ENCODE measurements at regions not wholly inside any gene's neighbourhood (a gene's known extent, or its start where the extent isn't known, plus 50 kb on each side); places are given as distances from the start of the nearest gene placed in this dataset.

DNA sequence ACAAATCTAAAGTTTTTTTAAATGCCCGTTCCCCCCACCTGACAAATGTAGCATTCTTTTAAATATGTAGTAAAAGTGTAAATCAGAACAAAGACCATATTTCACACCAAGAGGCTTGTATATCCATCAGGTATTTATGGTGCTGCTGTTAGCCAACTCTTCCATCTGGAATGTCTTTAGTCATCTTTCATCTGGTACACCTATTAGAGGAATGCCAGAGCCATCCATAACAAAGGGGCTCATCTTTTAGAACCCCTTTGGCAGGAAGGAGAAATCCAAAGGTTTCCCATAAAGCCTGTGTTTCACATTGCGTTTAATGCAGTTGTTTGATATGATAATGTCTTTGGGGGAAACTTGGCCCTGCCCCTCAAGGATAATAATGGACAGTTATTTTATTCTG, 79.3 kb upstream of the C1orf87 start:
- ChIA-PET CTCF (no interaction called here), POLR2A (no interaction called here)
- Histone ChIP-seq H3K27ac (ENCODE audit: low read depth, low read length) (no peak overlapping the region), H3K9me3 (ENCODE audit: control insufficient read depth, insufficient read depth, low read length) (no peaks in the 10 kb centered on the region), H3K4me3 (ENCODE audit: low read depth, low read length) (no peak overlapping the region), H3K27me3 (ENCODE audit: control insufficient read depth, insufficient read depth, low read length) (peaks cover 2% of the 10 kb centered on the region)
- DNase-seq (ENCODE audit: low read depth, low spot score), result no peak
- TF ChIP-seq, protein P1, sequence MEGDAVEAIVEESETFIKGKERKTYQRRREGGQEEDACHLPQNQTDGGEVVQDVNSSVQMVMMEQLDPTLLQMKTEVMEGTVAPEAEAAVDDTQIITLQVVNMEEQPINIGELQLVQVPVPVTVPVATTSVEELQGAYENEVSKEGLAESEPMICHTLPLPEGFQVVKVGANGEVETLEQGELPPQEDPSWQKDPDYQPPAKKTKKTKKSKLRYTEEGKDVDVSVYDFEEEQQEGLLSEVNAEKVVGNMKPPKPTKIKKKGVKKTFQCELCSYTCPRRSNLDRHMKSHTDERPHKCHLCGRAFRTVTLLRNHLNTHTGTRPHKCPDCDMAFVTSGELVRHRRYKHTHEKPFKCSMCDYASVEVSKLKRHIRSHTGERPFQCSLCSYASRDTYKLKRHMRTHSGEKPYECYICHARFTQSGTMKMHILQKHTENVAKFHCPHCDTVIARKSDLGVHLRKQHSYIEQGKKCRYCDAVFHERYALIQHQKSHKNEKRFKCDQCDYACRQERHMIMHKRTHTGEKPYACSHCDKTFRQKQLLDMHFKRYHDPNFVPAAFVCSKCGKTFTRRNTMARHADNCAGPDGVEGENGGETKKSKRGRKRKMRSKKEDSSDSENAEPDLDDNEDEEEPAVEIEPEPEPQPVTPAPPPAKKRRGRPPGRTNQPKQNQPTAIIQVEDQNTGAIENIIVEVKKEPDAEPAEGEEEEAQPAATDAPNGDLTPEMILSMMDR (IDR thresholded peaks at IDR 0.05; ENCODE audit: low read depth, low read length), result no peak

DNA sequence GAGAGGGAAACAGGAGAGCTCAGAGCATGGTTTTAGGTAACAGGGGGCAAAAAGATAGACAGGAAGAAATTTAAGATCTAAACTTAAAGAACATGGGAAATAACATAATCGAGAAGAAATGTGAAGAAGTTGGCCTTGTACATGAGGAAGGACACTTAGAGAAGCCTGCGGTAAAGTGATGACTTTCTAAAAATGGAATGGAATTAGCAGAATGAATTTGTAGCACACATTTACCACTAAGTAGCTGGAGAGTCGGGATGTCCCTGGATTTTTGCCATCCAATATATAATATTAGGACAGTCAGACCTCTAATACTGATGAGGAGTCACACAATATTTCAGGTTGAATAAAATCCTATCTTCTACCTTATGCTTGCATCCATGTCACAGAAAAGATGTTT, 77.7 kb upstream of the C1orf87 start:
- TF ChIP-seq, protein P1 (IDR thresholded peaks at IDR 0.05; ENCODE audit: low read depth, low read length), result no peak
- Histone ChIP-seq H3K9me3 (ENCODE audit: control insufficient read depth, insufficient read depth, low read length) (no peaks in the 10 kb centered on the region), H3K4me3 (ENCODE audit: low read depth, low read length) (no peak overlapping the region), H3K27ac (ENCODE audit: low read depth, low read length) (no peak overlapping the region), H3K27me3 (ENCODE audit: control insufficient read depth, insufficient read depth, low read length) (peaks cover 2% of the 10 kb centered on the region)
- ChIA-PET CTCF (interaction anchor here (0.6 kb wide), 1 partner anchor 18 kb away, joined by 3 read pairs; no protein-coding TSS in a partner anchor), POLR2A (no interaction called here)
- DNase-seq (ENCODE audit: low read depth, low spot score), result no peak

DNA sequence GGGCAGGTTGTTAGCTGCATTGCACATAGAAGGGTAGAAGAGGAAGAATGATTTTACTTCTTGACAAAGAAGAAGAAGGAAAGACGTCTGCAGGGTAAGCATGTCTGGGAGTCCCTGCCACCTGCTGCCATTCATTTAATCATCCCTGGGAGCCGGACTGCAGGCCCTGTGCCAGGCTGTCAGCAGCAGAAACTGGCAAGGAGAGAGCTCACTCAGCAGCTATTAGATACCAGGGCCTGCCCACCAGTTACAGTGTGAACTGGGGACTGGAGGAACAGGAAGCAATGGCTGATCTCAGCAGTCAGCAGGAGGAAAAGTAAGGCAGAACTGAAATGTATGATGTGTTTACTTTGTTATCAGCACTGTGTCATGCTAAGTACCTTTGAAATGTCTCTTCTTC, 75.7 kb upstream of the C1orf87 start:
- Histone ChIP-seq H3K27ac (ENCODE audit: low read depth, low read length) (no peak overlapping the region), H3K27me3 (ENCODE audit: control insufficient read depth, insufficient read depth, low read length) (peaks cover 5% of the 10 kb centered on the region), H3K4me3 (ENCODE audit: low read depth, low read length) (no peak overlapping the region), H3K9me3 (ENCODE audit: control insufficient read depth, insufficient read depth, low read length) (no peaks in the 10 kb centered on the region)
- ChIA-PET POLR2A (no interaction called here), CTCF (no interaction called here)
- TF ChIP-seq, protein P1 (IDR thresholded peaks at IDR 0.05; ENCODE audit: low read depth, low read length), result no peak
- no peak for DNase-seq (ENCODE audit: low read depth, low spot score)

DNA sequence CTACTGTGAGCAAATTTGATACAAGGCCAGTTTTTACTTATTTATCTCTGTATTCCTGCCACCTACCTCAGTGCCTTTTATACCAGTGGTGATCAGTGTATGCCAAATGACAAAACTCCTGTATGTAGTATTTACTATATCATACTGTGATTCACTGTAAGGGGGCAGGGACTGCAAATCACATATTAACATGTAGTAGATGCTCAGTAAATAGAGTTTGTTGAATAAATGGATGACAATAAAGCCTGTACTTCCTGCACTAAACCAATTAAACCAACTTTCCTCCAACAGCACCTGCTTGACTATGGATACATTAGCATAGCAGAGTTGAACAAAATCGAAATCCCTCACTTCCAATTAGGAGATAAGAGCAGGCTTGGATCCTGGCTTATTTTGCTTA, 73.3 kb upstream of the C1orf87 start:
- TF ChIP-seq, protein P1 (IDR thresholded peaks at IDR 0.05; ENCODE audit: low read depth, low read length), result no peak
- H3K4me3 ChIP-seq (ENCODE audit: low read depth, low read length), result no peak overlapping the region
- no peak for DNase-seq (ENCODE audit: low read depth, low spot score)
- H3K9me3 ChIP-seq (ENCODE audit: control insufficient read depth, insufficient read depth, low read length), result no peaks in the 10 kb centered on the region
- ChIA-PET POLR2A (no interaction called here), CTCF (no interaction called here)
- H3K27me3 ChIP-seq (ENCODE audit: control insufficient read depth, insufficient read depth, low read length), result peaks cover 5% of the 10 kb centered on the region
- no peak overlapping the region for H3K27ac ChIP-seq (ENCODE audit: low read depth, low read length)

DNA sequence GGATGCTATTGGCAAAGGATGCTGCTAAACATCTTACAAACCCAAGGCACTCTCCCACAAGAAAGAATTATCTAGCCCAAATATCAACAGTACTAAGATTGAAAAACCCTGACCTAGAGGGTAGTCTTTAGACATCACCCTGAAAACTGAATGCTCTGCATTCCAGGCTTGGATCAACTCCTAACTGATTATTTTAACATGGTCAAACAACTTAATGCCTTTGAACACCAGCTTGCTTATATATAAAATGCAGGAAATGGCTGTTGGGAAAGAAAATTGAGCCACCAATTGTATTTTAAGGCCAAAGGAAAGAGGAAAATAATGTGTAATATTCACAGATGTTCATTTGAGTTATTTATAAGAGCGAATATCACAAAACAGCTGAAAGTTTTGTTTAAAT, 72.2 kb upstream of the C1orf87 start:
- CTCF ChIA-PET, result interaction anchor here (2.1 kb wide), 1 partner anchor 174 kb away, joined by 5 read pairs; no protein-coding TSS in a partner anchor
- no peak for DNase-seq (ENCODE audit: low read depth, low spot score)
- POLR2A ChIA-PET, result no interaction called here
- TF ChIP-seq, protein P1 (IDR thresholded peaks at IDR 0.05; ENCODE audit: low read depth, low read length), result no peak
- Histone ChIP-seq H3K9me3 (ENCODE audit: control insufficient read depth, insufficient read depth, low read length) (no peaks in the 10 kb centered on the region), H3K4me3 (ENCODE audit: low read depth, low read length) (no peak overlapping the region), H3K27me3 (ENCODE audit: control insufficient read depth, insufficient read depth, low read length) (peaks cover 5% of the 10 kb centered on the region), H3K27ac (ENCODE audit: low read depth, low read length) (no peak overlapping the region)
